Right forelimb (tissue), 1 donor: ENCODE measurements at regions not wholly inside any gene's neighbourhood (a gene's known extent, or its start where the extent isn't known, plus 50 kb on each side); places are given as distances from the start of the nearest gene placed in this dataset.
"Not testable (repeated sequence)": the region's sequence is repeated elsewhere in the genome, so short reads cannot be mapped to it uniquely, and the experiment has no call there.

Experiments used
- DNase-seq: peaks from one replicate; pipeline ENCODE4 v3.0.0-alpha.2; 2018

DNA sequence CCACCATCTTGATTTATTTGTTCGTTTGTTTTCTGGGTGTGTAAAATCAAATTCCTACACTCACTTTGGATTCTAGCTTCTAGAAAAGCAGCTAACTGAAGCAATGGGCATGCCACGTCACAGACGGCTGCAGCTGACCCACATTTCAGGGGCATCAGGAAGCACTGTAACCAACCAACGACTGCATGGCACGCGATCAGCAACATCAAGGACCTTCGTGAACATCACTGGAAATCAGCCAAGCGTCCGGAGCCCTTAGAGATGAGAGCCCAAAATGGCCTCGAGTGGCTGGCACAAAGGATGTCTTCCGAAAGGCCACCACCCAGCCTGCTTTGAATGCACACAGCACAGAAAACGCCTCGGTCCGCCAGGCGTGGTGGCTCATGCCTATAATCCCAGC lies 191.1 kb downstream of the OLFM1 start:
- no peak for DNase-seq

DNA sequence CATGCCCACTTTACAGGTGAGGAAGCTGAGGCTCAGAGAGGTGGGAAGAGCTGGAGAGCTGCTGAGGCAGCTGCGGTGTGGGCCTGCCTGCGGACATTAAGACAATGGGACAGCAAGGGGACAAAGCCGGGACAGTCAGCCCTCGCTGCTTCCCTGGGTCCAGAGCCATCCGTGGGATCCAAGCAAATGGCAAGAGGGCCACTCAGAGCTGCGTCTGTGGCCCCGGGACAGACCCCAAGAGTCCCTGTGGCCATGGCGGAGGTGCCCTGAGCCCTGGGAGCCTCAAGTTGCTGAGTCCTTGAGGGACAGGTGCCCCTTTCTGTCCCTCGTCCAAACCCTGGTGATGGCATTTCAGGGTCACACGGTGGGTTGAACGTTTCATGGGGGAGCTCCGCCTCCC lies 191.9 kb downstream of the OLFM1 start:
- DNase-seq = no peak

DNA sequence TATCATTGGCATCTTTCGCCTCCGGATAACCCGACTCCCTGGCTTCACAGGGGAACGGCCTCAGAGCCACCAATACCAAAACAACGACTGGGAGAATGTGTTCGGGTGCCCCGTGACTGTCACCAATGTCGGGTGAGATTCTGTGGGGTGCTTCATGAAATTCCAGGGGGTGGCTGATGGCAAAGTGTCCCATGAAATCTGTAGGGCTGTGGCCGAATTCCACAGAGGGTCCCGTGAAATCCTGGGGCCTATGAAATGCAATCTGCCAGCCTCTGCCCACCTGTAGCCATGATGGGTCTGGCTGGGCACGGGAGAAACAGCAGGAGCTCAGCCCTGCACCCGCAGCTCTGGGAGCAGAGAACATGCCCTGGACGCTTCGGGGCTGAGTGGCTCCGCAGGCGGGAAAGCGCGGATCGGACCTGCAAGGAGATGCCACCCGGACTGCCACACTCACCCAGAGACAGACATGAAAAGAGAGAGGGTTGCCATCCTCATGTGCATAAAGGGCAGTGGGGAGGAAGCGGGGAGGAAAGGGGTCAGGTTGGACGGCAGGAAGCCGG lies 192.4 kb downstream of the OLFM1 start:
- DNase-seq = no peak

DNA sequence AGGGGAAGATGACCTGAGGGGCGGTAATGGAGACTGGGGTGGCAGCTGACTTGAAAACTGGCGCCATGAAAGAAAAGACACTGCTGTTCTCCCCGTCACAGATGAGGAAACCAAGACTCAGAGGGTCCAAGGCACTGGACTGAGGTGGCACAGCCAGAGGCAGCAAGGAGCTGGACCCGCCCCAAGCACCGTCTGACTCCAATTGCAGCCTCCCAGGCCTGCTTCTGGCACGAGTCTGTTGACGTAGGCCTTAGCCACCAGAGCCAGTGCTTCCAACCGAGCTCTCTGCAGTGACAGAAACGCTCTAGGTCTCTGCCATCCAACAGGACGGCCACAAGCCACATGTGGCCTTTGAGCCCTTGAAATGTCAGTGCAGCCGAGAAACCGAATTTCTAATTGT lies 193.2 kb downstream of the OLFM1 start:
- no peak for DNase-seq

DNA sequence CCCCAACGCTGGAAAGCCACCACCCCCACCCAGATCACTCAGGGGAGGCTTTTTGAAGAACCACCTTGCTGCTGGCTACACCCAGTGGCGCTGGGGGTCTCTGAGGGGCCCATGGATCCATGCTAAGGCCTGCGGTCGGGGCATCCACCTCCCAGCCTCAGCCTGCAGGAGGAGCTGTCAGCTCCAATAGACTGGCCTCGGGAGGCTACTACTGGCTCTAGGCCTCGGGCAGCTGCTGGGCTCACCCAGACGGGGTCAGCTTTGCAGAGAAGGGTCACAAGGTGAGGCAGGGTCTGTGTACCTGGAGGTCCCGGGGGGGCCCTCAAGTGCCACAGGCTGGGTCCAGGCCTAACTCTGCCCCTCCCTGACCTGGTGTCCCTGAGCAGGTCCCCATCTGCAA lies 193.7 kb downstream of the OLFM1 start:
- no peak for DNase-seq

DNA sequence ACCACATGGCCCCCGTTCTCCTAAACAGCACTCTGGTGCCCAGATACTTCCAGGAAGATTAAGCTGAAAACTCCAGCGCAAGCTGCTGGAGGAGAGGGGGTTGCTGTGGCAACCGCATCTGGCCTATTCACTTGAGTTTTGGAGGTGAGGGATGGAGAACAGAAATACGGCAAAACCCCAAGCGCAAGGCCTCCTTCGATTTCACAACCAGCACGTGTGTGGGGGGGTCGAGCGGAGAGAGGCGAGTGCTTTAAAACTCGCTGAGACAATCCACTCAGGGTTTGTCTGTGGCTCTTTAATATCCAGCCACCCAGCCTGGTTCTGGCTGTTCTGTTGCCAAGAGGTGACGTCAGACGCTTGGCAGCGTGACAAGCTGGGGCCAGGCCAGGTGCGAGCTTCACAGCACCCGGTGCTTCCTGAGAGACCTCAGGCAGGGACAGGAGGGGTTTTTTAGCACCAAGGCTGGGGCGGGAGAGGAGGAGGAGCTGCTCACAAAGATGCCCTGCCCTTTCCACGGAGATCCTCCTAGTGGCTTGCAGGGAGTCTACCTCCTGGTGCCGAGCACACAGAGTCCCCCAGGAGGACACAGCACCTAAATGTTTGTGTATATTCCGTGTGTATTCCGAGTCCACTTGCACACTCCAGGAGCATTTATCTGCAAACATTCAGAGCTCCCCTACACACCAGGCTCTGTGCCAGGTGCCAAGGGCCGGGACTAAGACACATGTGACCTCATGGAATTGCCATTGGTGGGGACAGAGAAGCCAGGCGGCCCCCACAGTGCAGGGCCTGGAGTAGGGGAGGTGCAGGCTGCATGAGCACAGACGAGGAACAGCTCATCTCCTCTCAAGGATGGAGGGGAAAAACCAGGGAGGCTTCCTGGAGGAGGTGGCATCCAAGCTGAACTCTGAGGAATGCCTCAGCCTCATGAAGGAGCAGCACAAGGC lies 194.6 kb downstream of the OLFM1 start:
- peak; percentile 81 for DNase-seq

DNA sequence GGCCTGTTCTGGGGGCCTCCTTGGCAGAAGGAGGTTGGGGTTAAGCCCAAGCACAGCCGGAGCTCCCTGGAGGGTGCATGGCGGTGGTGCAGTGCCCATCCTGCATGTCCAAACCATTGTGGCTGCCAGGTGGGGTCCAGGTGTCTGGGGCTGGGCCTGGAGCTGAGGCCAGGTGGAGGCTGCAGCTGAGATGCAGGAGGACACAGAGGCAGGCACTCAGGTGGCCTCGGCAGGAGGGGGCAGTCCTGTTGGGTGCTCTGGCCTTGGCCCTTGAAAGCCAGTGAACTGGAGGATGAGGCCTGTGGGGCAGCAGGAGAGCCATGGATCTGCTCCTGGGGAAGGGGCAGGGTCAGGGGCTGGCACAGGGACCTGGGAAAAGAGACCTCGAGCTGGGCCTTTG lies 195.3 kb downstream of the OLFM1 start:
- DNase-seq = no peak

DNA sequence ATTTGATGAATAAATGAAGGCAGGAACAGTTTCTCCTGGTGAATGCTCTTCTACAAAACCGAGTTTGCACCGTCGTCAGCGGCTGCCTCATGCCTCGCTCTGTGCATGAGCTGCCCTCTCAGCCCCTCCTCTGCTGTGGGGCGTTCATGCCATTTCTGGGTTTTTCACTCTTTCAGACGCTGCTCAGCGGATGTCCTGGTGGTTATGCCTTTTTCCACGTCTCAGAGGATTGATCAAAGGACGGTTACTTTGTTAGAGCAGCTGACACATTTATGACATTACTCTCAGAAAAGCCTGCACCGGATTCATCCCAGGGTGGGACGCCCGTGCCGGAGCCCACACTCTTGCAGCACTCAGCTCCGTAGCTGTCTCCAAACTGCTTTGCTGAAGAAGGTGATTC lies 195.9 kb upstream of the PPP1R26 start:
- DNase-seq = no peak

DNA sequence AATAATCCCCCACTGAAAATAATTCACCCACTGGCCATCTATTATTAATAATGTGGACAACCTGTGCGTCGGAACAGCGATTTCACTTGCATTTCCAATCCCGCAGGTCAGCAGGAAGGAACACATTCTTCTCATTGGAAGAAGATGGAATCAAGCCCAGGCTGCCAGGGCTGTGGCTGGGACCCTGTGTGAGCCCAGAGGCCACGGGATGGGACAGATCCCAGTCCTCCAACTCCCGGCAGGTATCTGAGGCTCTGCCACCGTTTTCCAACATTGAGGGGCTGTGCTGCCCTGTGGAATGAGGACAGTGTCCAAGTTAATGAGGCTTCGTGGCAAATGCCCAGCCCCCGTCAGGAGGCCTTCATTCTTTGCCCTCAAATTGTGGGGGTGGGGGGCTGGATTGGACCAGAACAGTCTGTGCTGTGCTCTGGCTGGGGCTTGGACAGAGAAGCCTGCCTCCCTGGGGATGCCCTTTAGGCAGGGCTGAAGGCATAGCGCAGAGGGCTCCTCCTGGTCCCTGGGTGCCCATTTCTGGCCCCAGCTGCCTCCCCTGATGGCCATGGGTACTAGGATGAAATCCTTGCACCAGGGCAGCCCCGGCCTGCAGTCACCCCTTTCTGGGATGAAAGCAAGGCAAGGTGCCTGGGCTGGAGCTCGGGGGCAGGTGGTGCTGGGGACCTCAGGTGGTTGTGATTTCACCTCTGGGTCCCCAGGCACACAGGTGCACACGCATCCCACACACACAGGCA lies 195.0 kb upstream of the PPP1R26 start:
- DNase-seq = no peak

DNA sequence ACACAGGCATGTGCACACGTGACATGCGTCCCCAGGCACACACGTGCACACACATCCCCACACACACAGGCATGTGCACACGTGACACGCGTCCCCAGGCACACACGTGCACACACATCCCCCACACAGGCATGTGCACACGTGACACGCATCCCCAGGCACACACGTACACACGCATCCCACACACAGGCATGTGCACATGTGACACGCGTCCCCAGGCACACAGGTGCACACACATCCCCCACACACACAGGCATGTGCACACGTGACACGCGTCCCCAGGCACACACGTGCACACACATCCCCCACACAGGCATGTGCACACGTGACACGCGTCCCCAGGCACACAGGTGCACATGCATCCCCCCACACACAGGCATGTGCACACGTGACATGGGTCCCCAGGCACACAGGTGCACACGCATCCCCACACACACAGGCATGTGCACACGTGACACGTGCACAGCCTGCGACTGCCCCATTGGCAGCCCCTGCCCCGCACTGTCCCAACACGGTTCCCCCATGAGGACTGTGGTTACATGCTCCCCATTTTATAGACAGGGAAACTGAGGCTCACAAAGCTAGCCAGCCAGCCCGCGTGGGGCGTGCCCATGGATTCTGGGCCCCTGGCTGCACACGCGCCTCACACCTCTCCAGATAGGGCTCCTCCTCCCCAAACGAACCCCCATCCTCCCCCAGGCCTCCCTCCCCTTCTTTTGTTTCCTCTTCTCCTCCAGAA lies 193.2 kb upstream of the PPP1R26 start:
- not testable (repeated sequence) for DNase-seq

DNA sequence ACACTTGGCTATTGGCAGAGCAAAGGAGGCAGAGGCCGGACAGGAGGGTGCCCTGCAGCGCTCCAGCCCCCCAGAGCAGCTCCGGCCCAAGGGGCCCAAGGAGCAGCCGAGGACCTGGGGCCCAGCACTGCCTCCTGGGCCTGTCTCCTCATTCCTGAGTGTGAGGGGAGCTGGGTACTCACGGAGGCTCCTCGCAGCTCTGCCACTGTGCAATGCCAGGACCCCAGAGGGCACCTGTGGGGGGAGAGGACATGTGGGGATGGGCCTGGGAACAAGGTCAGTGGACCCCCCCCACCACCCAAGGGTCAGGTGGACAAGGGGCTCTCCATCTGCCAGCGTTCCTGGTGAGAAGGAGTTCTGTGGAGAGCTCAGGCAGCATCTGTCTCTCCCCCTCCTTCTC lies 192.6 kb upstream of the PPP1R26 start:
- no peak for DNase-seq

DNA sequence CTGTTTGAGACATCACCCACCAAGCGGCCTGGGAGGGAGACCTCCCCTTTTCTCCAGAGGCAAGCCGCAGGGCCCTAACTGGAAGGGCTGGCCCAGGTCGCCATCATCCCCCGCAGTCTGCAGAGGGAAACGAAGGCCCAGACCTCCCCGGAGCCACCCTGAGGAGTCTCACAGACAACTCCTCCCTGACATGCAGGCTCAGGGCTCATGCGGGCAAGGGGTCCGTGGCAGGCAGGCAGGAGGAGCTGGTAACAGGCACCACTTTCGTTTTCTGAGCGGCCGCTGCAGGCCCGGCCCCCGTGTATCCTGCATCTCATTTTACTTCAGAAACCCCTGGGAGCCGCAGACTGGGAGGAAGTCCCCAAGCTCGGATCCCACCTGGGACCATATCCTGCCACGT lies 192.0 kb upstream of the PPP1R26 start:
- no peak for DNase-seq

DNA sequence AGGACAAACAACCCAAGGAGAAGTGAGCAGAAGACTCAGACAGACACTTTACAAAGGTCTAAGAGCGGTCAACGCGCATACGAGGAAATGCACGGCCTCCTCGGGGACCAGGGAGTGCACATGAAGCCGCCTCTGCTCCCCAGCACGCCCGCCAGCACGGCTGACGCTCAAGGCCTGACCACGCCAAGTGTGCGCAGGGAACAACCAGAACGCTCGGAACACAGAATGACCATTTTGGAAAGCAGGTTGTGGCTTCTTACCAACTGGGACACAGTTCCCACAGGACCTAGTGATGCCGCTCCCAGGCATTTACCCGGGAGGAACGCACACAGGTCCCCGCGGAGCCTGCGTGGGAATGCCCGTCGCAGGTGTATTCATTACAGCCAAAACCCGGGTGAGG lies 191.5 kb upstream of the PPP1R26 start:
- DNase-seq = no peak

DNA sequence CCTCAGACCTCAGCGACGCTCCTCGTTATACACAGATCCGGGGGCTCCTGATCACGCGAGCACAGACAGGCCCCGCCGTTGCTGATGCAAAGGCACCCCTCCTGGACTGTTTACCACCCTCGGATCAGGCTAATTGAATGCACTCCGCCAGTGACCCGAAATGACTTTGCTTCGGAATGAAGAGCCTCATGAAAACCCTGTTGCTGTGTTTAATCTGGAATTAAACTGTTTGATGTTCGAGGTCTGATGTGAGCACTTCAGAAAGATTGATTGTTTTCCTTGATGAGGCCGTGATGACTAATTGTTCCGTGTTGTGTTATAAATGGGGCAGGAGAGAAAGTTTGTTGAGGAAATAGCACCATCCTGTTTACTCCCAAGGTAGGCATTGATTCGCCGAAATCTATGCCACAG lies 190.5 kb upstream of the PPP1R26 start:
- DNase-seq = no peak

DNA sequence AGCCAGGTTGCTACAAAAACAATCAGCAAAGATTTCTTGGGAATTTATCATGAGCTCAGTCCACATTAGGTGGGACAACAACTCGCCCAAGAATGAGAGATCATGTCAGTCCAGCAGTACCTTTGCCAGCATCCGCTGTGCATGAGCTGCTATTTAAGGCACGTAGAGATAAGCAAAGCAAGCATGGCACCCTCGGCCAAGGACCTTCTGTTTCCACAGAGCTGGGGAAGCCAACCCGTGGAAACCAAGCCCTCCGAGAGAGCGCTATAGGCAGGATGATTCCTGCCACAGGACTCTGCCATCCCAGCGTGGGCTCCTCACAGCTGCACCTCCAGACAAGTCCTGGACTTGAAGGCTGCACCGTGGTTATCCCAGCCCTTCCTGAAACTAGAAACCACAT lies 189.5 kb upstream of the PPP1R26 start:
- DNase-seq = no peak

DNA sequence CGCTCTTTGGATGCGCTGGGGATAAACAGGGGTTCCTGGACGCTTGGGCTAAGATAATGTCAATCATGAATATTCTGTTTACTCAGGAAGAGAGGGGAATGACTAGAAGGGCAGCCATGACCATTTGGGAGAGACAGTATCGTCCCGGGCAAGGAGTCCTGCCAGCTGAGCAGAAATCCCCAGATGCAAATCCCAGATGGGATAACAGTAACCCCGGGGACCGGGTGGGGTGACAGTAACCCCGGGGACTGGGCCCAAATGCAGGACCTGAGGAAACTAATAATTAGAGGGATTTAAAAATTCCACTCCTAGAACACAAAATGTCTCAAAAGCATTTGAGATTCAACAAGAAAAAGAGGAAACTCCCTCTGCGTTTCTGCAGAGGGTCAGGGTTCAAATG lies 189.0 kb upstream of the PPP1R26 start:
- no peak for DNase-seq

DNA sequence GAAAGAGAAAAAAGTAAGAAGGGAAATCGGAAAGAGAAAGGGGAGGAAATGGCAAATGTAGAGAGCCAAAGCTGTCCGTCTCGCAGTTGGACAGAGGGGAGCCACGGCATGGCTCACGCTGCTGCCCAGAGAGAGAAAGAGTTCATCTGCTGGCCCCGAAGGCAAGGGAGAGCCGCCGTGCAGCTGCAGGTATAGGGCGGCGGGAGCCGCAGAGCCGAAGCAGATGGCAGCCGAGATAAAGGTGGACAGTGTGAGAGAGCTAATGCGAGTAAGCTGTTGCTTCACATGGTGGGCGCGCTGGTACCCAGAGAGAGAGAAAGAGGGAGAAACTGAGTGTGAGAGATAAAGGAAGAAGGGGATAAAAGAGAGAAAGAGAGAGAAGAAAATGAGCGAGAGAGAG lies 188.4 kb upstream of the PPP1R26 start:
- no peak for DNase-seq

DNA sequence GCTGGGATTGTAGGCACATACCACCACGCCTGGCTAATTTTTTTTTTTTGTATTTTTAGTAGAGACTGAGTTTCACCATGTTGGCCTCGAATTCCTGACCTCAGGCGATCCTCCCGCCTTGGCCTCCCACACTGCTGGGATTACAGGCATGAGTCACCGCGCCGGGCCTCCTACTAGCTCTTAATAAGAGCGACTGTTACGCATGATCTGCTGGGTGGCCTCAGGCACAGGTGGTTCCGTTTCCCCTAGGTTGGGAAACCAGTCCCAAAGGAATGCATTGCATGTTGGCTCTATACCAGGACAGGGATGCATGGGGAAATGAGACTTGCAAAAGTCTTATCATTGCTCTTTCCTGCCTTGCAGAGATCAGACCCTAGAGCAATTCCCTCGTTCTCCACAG lies 184.7 kb upstream of the PPP1R26 start:
- peak; percentile 7 for DNase-seq

DNA sequence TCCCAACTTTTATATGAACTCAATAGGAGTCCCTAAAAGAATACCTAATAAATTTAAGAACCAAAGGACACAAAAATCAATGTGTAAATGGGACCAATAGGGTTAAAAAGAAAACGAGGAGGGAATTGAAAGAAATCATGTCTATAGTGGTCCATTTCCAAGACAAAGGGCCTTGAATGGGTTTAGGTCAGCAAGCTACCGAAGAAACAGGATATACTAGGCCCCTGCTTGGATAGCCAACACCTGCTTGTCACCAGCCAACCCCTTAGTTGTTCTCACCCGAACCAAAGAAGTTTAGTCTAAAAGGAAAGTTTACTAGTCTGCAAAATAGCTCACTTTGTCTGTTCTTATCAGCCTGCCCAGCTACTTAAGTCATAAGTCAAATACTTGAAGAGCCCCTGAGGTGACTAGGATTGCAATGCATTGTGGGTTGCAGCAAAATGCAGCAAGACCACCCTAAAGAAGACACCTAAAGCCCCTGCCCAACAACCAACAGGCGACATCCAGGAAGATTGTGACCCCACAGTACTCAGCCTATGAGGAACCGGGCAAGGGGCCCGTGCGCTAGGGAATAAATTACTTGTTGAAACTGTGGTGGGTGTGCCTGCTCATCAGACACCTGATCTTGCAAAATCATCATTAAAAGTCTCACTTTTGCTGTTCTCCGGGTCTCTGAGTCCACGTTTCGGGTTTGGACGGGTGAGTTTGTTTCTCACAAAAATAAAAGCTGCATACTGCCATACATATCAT lies 183.9 kb upstream of the PPP1R26 start:
- DNase-seq = peak; percentile 5

DNA sequence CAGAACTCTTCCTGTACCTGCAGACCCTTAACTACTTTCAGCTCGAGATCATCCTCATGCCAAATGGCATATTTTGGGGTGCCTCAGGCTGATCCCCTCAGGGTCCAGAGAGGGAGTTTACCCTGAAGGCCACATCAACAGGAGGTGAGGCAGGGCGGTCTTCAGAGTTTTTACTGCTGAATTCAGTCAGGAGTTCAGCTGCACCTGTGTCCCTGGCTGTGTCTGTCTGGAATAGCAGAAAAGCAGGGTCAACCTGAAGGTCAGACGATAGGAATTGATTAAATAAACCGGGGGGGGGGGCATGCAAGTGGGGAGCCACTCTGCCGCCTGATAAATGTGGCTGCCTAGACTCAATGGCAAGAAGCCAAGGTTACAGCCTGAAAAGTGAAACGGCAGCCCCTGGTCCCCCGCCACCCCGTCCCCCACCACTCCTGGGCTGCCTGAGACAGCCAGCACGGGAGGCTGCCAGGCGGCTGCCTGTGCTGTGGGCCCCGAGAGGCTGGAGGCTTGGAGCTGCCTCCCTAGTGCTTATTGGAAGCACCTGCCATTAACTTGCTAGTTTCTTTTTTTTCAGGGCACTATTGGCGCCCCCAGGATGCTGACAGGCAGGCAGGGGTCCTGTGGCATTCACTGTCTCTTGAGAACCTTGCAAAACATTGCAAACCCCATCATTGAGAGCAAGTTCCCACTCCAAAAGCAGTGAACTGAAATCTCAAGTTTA lies 182.7 kb upstream of the PPP1R26 start:
- DNase-seq = peak; percentile 15

DNA sequence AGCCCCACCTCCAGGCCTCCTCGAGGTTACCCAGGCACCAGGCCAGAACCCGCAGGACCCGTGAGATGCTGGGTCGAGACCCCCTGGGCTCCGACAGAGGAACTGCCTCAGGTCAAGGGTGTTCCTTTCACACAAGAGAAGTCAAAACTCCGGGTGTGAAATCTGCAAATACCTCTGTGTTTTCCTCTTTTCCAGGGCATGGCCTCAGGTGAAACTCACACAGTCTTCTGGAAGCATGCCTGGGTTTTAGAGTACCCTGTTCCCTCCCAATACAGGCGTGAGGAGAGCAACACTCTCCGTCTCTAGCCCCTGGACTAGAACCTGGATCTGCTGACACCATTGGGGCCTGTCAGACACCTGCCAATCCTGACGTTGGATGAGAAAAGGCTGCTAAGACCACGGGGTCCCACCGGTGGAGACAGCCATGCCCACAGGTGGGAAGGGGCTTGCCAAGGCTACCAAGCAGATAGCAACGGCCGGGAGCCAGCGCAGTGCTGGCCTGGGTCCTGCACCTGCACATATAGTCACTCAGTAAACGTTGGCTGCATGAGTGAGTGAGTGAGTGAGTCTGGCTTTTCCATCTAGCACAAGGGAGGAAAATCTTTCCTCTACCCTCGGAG lies 182.0 kb upstream of the PPP1R26 start:
- DNase-seq = peak; percentile 26
